H9 (cell line): ENCODE measurements at regions not wholly inside any gene's neighbourhood (a gene's known extent, or its start where the extent isn't known, plus 50 kb on each side); places are given as distances from the start of the nearest gene placed in this dataset.

ENCODE experiments used
- DNase-seq: peaks from one replicate; pipeline ENCODE4 v3.0.0-alpha.2; 2017
- H2AFZ ChIP-seq: one replicate; pipeline ENCODE4 v1.6.1; 2013; ENCODE audit warnings: mild to moderate bottlenecking, low read length, control low read depth, moderate library complexity
- H2AK5ac ChIP-seq: 2 replicates; pipeline ENCODE4 v1.6.1; 2013; ENCODE audit warnings: low read length, control low read depth, mixed read lengths; ENCODE audit not compliant: insufficient read length
- H2BK120ac ChIP-seq: one replicate; pipeline ENCODE4 v1.6.1; 2013; ENCODE audit warnings: low read depth, mild to moderate bottlenecking, low read length, control low read depth, inconsistent platforms; ENCODE audit not compliant: poor library complexity, severe bottlenecking
- H2BK12ac ChIP-seq: 2 replicates; pipeline ENCODE4 v1.6.1; 2013; ENCODE audit warnings: low read length, control low read depth, mixed read lengths, low read depth; ENCODE audit not compliant: insufficient read length
- H2BK15ac ChIP-seq: 2 replicates; pipeline ENCODE4 v1.6.1; 2013; ENCODE audit warnings: low read depth, low read length, control low read depth
- H2BK20ac ChIP-seq: one replicate; pipeline ENCODE4 v1.6.1; 2013; ENCODE audit warnings: low read depth, mild to moderate bottlenecking, low read length, control low read depth, inconsistent platforms; ENCODE audit not compliant: poor library complexity, severe bottlenecking
- H2BK5ac ChIP-seq: 2 replicates; pipeline ENCODE4 v1.6.1; 2013; ENCODE audit warnings: low read length, control low read depth, mixed read lengths; ENCODE audit not compliant: insufficient read length
- H3K14ac ChIP-seq: 2 replicates; pipeline ENCODE4 v1.6.1; 2013; ENCODE audit warnings: low read length, control low read depth; ENCODE audit not compliant: insufficient read depth
- H3K18ac ChIP-seq: 2 replicates; pipeline ENCODE4 v1.6.1; 2013; ENCODE audit warnings: low read depth, mild to moderate bottlenecking, mixed read lengths, low read length, control low read depth; ENCODE audit not compliant: insufficient read length
- H3K23ac ChIP-seq: 2 replicates; pipeline ENCODE4 v1.6.1; 2013; ENCODE audit warnings: low read length, control low read depth, mixed read lengths, low read depth; ENCODE audit not compliant: insufficient read length
- H3K23me2 ChIP-seq: 2 replicates; pipeline ENCODE4 v1.6.1; 2013; ENCODE audit warnings: low read depth, mild to moderate bottlenecking, mixed read lengths, low read length, control low read depth; ENCODE audit not compliant: insufficient read length, poor library complexity, severe bottlenecking
- H3K27ac ChIP-seq: 2 replicates; pipeline ENCODE4 v1.5.1; 2013; ENCODE audit warnings: low read length, control low read depth, mixed read lengths, low read depth; ENCODE audit not compliant: insufficient read length
- H3K27me3 ChIP-seq: 2 replicates; pipeline ENCODE4 v1.6.1; 2013; ENCODE audit warnings: low read length, control low read depth, inconsistent platforms; ENCODE audit not compliant: insufficient read depth
- H3K4ac ChIP-seq: 2 replicates; pipeline ENCODE4 v1.6.1; 2013; ENCODE audit warnings: low read depth, mild to moderate bottlenecking, control low read depth, inconsistent platforms, low read length, moderate library complexity
- H3K4me1 ChIP-seq: 2 replicates; pipeline ENCODE4 v1.6.1; 2013; ENCODE audit warnings: low read length, control low read depth, inconsistent platforms; ENCODE audit not compliant: insufficient read depth
- H3K4me2 ChIP-seq: 2 replicates; pipeline ENCODE4 v1.6.1; 2013; ENCODE audit warnings: low read length, control low read depth, mixed read lengths; ENCODE audit not compliant: insufficient read length, insufficient read depth
- H3K56ac ChIP-seq: 2 replicates; pipeline ENCODE4 v1.6.1; 2013; ENCODE audit warnings: low read depth, mild to moderate bottlenecking, mixed read lengths, low read length, control low read depth; ENCODE audit not compliant: insufficient read length
- H3K79me1 ChIP-seq: 2 replicates; pipeline ENCODE4 v1.6.1; 2013; ENCODE audit warnings: low read depth, mild to moderate bottlenecking, moderate library complexity, low read length, control low read depth, inconsistent platforms; ENCODE audit not compliant: insufficient read depth, poor library complexity, severe bottlenecking
- H3K79me2 ChIP-seq: 2 replicates; pipeline ENCODE4 v1.6.1; 2013; ENCODE audit warnings: low read length, control low read depth, inconsistent platforms; ENCODE audit not compliant: insufficient read depth
- H3K9ac ChIP-seq: 2 replicates; pipeline ENCODE4 v1.6.1; 2013; ENCODE audit warnings: low read length, control low read depth, mixed read lengths; ENCODE audit not compliant: insufficient read length; ENCODE audit errors: extremely low read depth
- H3K9me3 ChIP-seq: one replicate; pipeline ENCODE4 v1.6.1; 2013; ENCODE audit warnings: low read depth, low read length, inconsistent platforms; ENCODE audit not compliant: control insufficient read depth
- H3T11ph ChIP-seq: one replicate; pipeline ENCODE4 v1.6.1; 2013; ENCODE audit warnings: mild to moderate bottlenecking, low read length, control low read depth, inconsistent platforms
- H4K20me1 ChIP-seq: one replicate; pipeline ENCODE4 v1.6.1; 2013; ENCODE audit not compliant: control insufficient read depth, insufficient read length, insufficient read depth
- H4K5ac ChIP-seq: 2 replicates; pipeline ENCODE4 v1.6.1; 2013; ENCODE audit warnings: low read depth, mild to moderate bottlenecking, mixed read lengths, low read length, control low read depth; ENCODE audit not compliant: insufficient read length
- H4K8ac ChIP-seq: replicated peaks from 2 replicates; pipeline ENCODE4 v1.6.1; 2013; ENCODE audit warnings: low read length, control low read depth, mixed read lengths, low read depth; ENCODE audit not compliant: insufficient read length
- H4K91ac ChIP-seq: 2 replicates; pipeline ENCODE4 v1.6.1; 2013; ENCODE audit warnings: low read depth, mild to moderate bottlenecking, moderate library complexity, mixed read lengths, low read length, control low read depth; ENCODE audit not compliant: insufficient read length
- H3K27ac Mint-ChIP-seq, 3 experiments: 2 replicates in 2 of 3; 3 replicates in 1 of 3; pipeline ENCODE4 v1.8.0; 2020 to 2021; ENCODE audit warnings: mixed read lengths in 3 of 3, mild to moderate bottlenecking in 1 of 3, moderate library complexity in 1 of 3
- H3K27me3 Mint-ChIP-seq: 2 replicates; pipeline ENCODE4 v1.8.0; 2021; ENCODE audit warnings: low read depth, mild to moderate bottlenecking, moderate library complexity, mixed read lengths
- H3K36me3 Mint-ChIP-seq, 3 experiments: 2 replicates in 2 of 3; 3 replicates in 1 of 3; pipeline ENCODE4 v1.8.0; 2020 to 2021; ENCODE audit warnings: low read depth in 3 of 3, mixed read lengths in 3 of 3; ENCODE audit not compliant: insufficient read depth in 1 of 3
- H3K4me1 Mint-ChIP-seq, 2 experiments: 2 replicates each; pipeline ENCODE4 v1.8.0; 2020; ENCODE audit warnings: mixed read lengths in 2 of 2
- H3K4me3 Mint-ChIP-seq, 2 experiments: 2 replicates in 1 of 2; 3 replicates in 1 of 2; pipeline ENCODE4 v1.8.0; 2020 to 2021; ENCODE audit warnings: mild to moderate bottlenecking in 2 of 2, mixed read lengths in 2 of 2, moderate library complexity in 1 of 2
- H3K9me3 Mint-ChIP-seq, 2 experiments: 2 replicates in 1 of 2; 3 replicates in 1 of 2; pipeline ENCODE4 v1.8.0; 2020; ENCODE audit warnings: mild to moderate bottlenecking in 2 of 2, mixed read lengths in 2 of 2, moderate library complexity in 1 of 2
- WGBS: extraction: QIAGEN DNeasy Blood & Tissue Kit; methylation state at CpG from one replicate; pipeline ENCODE4 v1.1.7; 2013; ENCODE audit warnings: missing lambda C conversion rate, low lambda C conversion rate, mixed read lengths; ENCODE audit not compliant: insufficient read length; ENCODE audit errors: extremely low coverage; 5-methylcytosine and 5-hydroxymethylcytosine counted together
- TF ChIP-seq, protein P1 (sequence below): fragments of 200-600 bp; sonication (generic); conservative IDR thresholded peaks from 3 replicates; pipeline ENCODE4 v1.8.0; 2021; ENCODE audit warnings: antibody characterized with exemption, mild to moderate bottlenecking

DNA sequence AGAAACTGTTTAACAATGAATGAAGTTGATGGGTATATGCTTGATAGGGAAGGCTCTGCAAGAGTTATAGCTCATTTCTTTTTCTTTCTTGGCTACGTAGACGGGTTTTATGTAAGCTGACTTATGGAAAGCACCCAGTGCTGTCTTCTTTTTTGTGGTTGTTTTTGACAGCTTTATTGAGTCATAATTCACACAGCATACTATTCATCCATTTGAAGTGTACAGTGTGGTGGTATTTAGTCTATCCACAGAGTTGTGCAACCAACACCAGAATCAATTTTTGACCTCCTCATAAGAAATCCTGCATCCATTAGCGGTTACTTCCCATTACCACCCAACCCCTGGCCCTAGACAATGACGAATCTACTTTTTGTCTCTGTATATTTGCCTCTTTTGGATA lies 240.6 kb upstream of the KIAA1217 start:
- Histone ChIP-seq H2BK5ac (no peak overlapping the region), H3K4me2 (no peak overlapping the region), H4K5ac (no peak overlapping the region), H3K27ac (no peak overlapping the region), H3K4ac (no peak overlapping the region), H4K8ac (no peak overlapping the region), H3T11ph (no peak overlapping the region), H3K79me2 (no peaks in the 10 kb centered on the region), H2AFZ (no peak overlapping the region), H3K27me3 (no peaks in the 10 kb centered on the region), H3K4me1 (no peaks in the 10 kb centered on the region; the same call in 1 of the 2 replicates), H3K56ac (no peak overlapping the region), H2BK12ac (no peak overlapping the region), H2AK5ac (no peak overlapping the region), H3K79me1 (no peaks in the 10 kb centered on the region), H4K20me1 (no peaks in the 10 kb centered on the region), H2BK15ac (no peak overlapping the region), H3K9me3 (no peaks in the 10 kb centered on the region), H4K91ac (no peak overlapping the region), H3K14ac (no peak overlapping the region), H3K9ac (no peak overlapping the region), H2BK20ac (peak overlapping the region; percentile 26), H3K23me2 (no peaks in the 10 kb centered on the region), H3K23ac (no peak overlapping the region), H2BK120ac (no peak overlapping the region), H3K18ac (no peak overlapping the region)
- Mint-ChIP-seq H3K4me3 (no peak overlapping the region), H3K9me3 (no peaks in the 10 kb centered on the region; a peak in 1 of 5 replicates), H3K36me3 (peaks cover 0 to 1% (median 0%) of the 10 kb centered on the region in 3 experiments; a peak in 2 of 7 replicates), H3K27me3 (no peaks in the 10 kb centered on the region), H3K4me1 (peaks cover 14% of the 10 kb centered on the region in 2 experiments), H3K27ac (no peak overlapping the region)
- TF ChIP-seq, protein P1, sequence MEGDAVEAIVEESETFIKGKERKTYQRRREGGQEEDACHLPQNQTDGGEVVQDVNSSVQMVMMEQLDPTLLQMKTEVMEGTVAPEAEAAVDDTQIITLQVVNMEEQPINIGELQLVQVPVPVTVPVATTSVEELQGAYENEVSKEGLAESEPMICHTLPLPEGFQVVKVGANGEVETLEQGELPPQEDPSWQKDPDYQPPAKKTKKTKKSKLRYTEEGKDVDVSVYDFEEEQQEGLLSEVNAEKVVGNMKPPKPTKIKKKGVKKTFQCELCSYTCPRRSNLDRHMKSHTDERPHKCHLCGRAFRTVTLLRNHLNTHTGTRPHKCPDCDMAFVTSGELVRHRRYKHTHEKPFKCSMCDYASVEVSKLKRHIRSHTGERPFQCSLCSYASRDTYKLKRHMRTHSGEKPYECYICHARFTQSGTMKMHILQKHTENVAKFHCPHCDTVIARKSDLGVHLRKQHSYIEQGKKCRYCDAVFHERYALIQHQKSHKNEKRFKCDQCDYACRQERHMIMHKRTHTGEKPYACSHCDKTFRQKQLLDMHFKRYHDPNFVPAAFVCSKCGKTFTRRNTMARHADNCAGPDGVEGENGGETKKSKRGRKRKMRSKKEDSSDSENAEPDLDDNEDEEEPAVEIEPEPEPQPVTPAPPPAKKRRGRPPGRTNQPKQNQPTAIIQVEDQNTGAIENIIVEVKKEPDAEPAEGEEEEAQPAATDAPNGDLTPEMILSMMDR, result no peak
- no CpG with 5 or more reads among the region's 4 CpGs for WGBS
- DNase-seq, result no peak
